ENCODE measurements at regions not wholly inside any gene's neighbourhood (a gene's known extent, or its start where the extent isn't known, plus 50 kb on each side); places are given as distances from the start of the nearest gene placed in this dataset.

GRCh38 chr14:98417001-98417400 is 855.0 kb downstream of the BCL11B start:
- Histone ChIP-seq H3K27me3 (ENCODE audit: control insufficient read depth, insufficient read depth, low read length) (no peaks in the 10 kb centered on the region), H3K9ac (no peak overlapping the region), H3K79me2 (no peaks in the 10 kb centered on the region), H3K9me3 (ENCODE audit: control insufficient read depth, low read length) (no peaks in the 10 kb centered on the region), H3K36me3 (ENCODE audit: control insufficient read depth, insufficient read depth, low read length) (no peaks in the 10 kb centered on the region), H3K4me1 (no peaks in the 10 kb centered on the region), H2AFZ (no peak overlapping the region), H3K4me3 (ENCODE audit: low read depth, low read length) (no peak overlapping the region), H3K4me2 (ENCODE audit: low read length) (no peak overlapping the region), H3K27ac (no peak overlapping the region)
- TF ChIP-seq CTCF (IDR thresholded peaks at IDR 0.05), result no peak

GRCh38 chr14:98428483-98428994 is 843.5 kb downstream of the BCL11B start:
- Histone ChIP-seq H3K36me3 (ENCODE audit: control insufficient read depth, insufficient read depth, low read length) (no peaks in the 10 kb centered on the region), H3K9me3 (ENCODE audit: control insufficient read depth, low read length) (no peaks in the 10 kb centered on the region), H3K9ac (no peak overlapping the region), H3K4me3 (ENCODE audit: low read depth, low read length) (no peak overlapping the region), H3K27ac (no peak overlapping the region), H3K27me3 (ENCODE audit: control insufficient read depth, insufficient read depth, low read length) (no peaks in the 10 kb centered on the region), H3K4me1 (no peaks in the 10 kb centered on the region), H3K4me2 (ENCODE audit: low read length) (no peak overlapping the region), H2AFZ (no peak overlapping the region), H3K79me2 (no peaks in the 10 kb centered on the region)
- TF ChIP-seq CTCF (IDR thresholded peaks at IDR 0.05), result no peak

GRCh38 chr14:98433436-98433835 is 838.6 kb downstream of the BCL11B start:
- Histone ChIP-seq H3K36me3 (ENCODE audit: control insufficient read depth, insufficient read depth, low read length) (no peaks in the 10 kb centered on the region), H3K4me1 (no peaks in the 10 kb centered on the region), H3K9me3 (ENCODE audit: control insufficient read depth, low read length) (no peaks in the 10 kb centered on the region), H3K27ac (no peak overlapping the region), H3K27me3 (ENCODE audit: control insufficient read depth, insufficient read depth, low read length) (no peaks in the 10 kb centered on the region), H3K4me3 (ENCODE audit: low read depth, low read length) (no peak overlapping the region), H2AFZ (no peak overlapping the region), H3K79me2 (no peaks in the 10 kb centered on the region), H3K4me2 (ENCODE audit: low read length) (no peak overlapping the region), H3K9ac (no peak overlapping the region)
- TF ChIP-seq CTCF (IDR thresholded peaks at IDR 0.05), result no peak

GRCh38 chr14:98437113-98437512 is 834.9 kb downstream of the BCL11B start:
- Histone ChIP-seq H3K4me2 (ENCODE audit: low read length) (no peak overlapping the region), H3K4me1 (no peaks in the 10 kb centered on the region), H2AFZ (no peak overlapping the region), H3K9me3 (ENCODE audit: control insufficient read depth, low read length) (no peaks in the 10 kb centered on the region), H3K79me2 (no peaks in the 10 kb centered on the region), H3K9ac (no peak overlapping the region), H3K27me3 (ENCODE audit: control insufficient read depth, insufficient read depth, low read length) (no peaks in the 10 kb centered on the region), H3K4me3 (ENCODE audit: low read depth, low read length) (no peak overlapping the region), H3K36me3 (ENCODE audit: control insufficient read depth, insufficient read depth, low read length) (no peaks in the 10 kb centered on the region), H3K27ac (no peak overlapping the region)
- no peak for TF ChIP-seq CTCF (IDR thresholded peaks at IDR 0.05)

GRCh38 chr14:98444077-98444476 is 827.9 kb downstream of the BCL11B start:
- H3K9ac ChIP-seq, result no peak overlapping the region
- H3K4me2 ChIP-seq (ENCODE audit: low read length), result no peak overlapping the region
- H3K4me1 ChIP-seq, result no peaks in the 10 kb centered on the region
- no peak overlapping the region for H2AFZ ChIP-seq
- H3K4me3 ChIP-seq (ENCODE audit: low read depth, low read length), result no peak overlapping the region
- H3K27me3 ChIP-seq (ENCODE audit: control insufficient read depth, insufficient read depth, low read length), result no peaks in the 10 kb centered on the region
- H3K27ac ChIP-seq, result no peak overlapping the region
- H3K79me2 ChIP-seq, result no peaks in the 10 kb centered on the region
- no peaks in the 10 kb centered on the region for H3K36me3 ChIP-seq (ENCODE audit: control insufficient read depth, insufficient read depth, low read length)
- TF ChIP-seq CTCF (IDR thresholded peaks at IDR 0.05), result no peak
- no peaks in the 10 kb centered on the region for H3K9me3 ChIP-seq (ENCODE audit: control insufficient read depth, low read length)
